ENCODE measurements at regions not wholly inside any gene's neighbourhood (a gene's known extent, or its start where the extent isn't known, plus 50 kb on each side); places are given as distances from the start of the nearest gene placed in this dataset.

GRCh38 chr5:155068616-155069100, 55.1 kb downstream of the KIF4B start:
- no peak for TF ChIP-seq EZH2 (IDR thresholded peaks at IDR 0.05; ENCODE audit: borderline replicate concordance, low read depth, low read length, severe bottlenecking)
- no peak for TF ChIP-seq CTCF (IDR thresholded peaks at IDR 0.05; ENCODE audit: extremely low read depth in 1 of 2, insufficient read depth in 1 of 2, low read depth in 1 of 2, low read length in 2 of 2)
- TF ChIP-seq POLR2A (IDR thresholded peaks at IDR 0.05; ENCODE audit: low read depth, low read length), result no peak

Measured in endothelial cell of umbilical vein (primary cell).